ENCODE measurements at regions not wholly inside any gene's neighbourhood (a gene's known extent, or its start where the extent isn't known, plus 50 kb on each side); places are given as distances from the start of the nearest gene placed in this dataset.

DNA sequence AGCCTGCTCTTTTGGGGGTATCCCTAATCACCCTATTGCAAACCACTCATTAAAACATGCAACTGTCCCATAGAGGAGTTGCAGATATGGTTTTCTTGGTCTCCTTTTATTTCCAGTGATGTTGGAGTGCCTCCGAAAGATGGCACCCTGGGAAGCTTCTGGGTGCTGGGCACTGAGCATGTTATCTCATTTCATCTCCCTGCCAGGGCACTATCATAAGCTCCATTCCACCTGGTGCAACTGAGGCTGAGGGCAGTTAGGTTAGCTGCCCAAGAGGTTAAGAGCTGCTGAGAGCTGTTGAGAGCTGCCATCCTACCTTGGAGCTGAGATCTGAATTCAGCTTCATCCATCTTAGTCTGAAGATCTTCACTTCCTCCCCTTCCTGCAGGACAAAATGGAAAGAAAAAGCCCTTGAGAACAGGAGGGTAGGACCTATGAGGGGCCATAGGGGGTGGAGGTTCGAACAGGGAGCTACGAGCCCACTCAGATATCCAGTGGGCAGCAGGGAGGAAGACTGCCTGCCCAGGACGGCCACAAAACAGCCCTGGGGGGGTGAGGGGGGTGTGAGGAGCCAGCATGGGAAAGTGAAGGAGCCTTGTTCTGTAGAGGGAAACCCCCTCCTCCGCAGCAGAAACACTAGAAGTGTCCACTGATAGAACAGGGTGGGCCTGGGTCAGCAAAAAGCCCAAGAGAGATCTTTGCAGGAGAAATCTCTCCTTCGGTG is 202.5 kb downstream of the ZFP36L2 start:
- in situ Hi-C loops (cut with HindIII; ENCODE audit: low sequenced_read_pairs): no loop called here

GRCh38 chr2:43022896-43023295 is 203.5 kb downstream of the ZFP36L2 start:
- in situ Hi-C loops (cut with HindIII; ENCODE audit: low sequenced_read_pairs): no loop called here

DNA sequence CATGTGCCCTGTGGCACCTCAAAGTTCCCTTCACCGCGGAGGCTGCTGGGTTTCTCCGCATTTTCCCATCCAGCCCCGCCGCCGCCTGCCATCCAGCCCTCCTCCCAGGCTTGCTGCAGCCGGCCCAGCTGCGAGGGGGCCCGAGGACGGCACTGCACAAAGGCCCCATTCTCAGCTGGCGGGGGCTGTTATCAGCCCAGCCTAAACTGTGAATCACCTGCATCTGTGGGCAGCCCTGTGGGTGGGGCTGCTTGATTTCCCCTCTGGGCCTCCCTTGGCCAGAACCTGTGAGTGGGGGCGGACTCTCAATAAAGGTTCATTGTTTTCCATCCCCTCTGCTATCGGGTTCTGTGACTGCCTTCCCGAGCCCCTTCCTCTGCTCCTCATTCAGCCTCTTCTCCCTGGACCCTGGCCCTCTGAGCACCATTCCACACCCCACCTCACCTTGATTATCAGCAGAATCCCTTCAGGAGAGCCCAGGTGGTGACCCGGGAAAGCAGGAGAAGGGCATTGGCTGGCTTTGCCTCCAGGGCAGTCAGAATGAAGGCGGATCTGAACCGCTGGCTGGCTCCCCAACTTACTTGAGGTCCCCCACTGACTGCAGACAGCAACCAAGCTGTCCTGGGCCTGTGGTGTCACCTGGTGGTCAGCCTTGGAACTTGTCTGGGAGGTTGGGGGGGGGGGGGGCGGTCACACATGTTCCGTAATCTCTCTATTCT is 204.5 kb downstream of the ZFP36L2 start:
- in situ Hi-C loops (cut with HindIII; ENCODE audit: low sequenced_read_pairs): no loop called here

GRCh38 chr2:43020990-43021669 is 205.3 kb downstream of the ZFP36L2 start:
- in situ Hi-C loops (cut with HindIII; ENCODE audit: low sequenced_read_pairs): no loop called here

DNA sequence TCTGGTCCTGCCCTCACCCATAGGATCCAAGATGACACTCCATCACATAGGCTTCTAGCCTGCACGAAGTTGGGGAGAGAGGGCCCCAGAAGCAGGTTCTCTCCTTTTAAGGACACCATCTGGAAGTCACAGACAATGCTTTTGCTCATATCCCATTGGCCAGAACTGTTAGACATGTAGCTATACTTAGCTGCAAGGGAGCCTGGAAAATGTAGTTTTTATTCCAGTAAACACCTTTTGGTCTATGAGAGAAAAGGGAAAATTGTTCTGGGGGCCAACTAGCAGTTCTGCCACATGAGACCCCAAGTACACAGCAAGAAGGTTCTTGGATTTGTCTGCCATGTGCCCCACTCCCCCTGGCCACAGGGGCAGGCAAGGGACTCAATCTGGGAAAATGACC is 206.1 kb downstream of the ZFP36L2 start:
- in situ Hi-C loops (cut with HindIII; ENCODE audit: low sequenced_read_pairs): no loop called here

GRCh38 chr2:43019536-43020183 is 206.7 kb downstream of the ZFP36L2 start:
- in situ Hi-C loops (cut with HindIII; ENCODE audit: low sequenced_read_pairs): no loop called here

DNA sequence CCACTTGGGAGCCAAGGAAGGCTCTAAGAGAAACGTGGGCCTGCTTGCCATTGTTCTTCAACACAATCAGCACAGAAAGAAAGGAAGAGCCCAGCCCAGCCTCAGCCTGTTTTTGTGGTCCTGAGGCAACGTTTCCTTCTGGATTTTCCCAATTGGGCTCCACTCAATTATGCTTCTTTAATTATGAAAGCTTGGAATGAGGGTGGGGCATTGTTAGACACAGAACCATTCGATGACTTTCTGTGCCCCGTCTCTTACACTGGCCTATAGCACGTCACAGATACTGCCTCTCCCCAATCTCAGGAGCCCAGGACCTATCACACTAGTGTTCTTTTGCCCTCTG is 207.4 kb downstream of the ZFP36L2 start:
- in situ Hi-C loops (cut with HindIII; ENCODE audit: low sequenced_read_pairs): no loop called here

- in situ Hi-C loops (cut with HindIII; ENCODE audit: low sequenced_read_pairs): no loop called here
Observed at GRCh38 chr2:43018179-43019024, 208.0 kb downstream of the ZFP36L2 start.

DNA sequence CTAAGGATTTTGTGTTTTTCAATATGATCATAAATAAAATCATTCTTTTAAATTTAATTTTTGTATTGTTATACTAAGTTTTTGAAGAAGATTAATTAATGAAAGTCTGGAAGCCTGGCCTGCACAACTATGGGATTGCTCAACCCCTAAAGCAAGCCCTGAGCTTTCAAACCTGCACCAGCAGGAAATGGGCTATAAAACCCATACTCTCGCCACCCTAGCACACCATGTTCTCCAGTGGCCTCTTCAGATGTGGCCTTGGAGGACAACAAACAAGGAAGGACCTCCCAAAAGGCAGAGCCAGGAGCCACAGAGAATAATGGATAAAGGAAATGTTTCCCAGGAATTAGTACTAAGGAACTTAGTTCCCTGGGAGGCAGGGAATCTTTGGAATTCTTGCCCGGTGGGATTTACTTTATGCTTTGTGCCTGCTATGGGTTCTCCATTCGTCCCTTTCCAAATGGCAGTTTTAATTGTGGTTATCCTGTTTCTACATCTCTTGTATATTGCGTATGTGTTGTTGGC is 212.5 kb downstream of the ZFP36L2 start:
- in situ Hi-C loops (cut with HindIII; ENCODE audit: low sequenced_read_pairs): no loop called here

- in situ Hi-C loops (cut with HindIII; ENCODE audit: low sequenced_read_pairs): no loop called here
Observed at GRCh38 chr2:43012966-43013365, 213.4 kb downstream of the ZFP36L2 start.

GRCh38 chr2:43011158-43011491 is 215.3 kb downstream of the ZFP36L2 start:
- in situ Hi-C loops (cut with HindIII; ENCODE audit: low sequenced_read_pairs): no loop called here

GRCh38 chr2:43010438-43011157 is 215.8 kb downstream of the ZFP36L2 start:
- in situ Hi-C loops (cut with HindIII; ENCODE audit: low sequenced_read_pairs): no loop called here

DNA sequence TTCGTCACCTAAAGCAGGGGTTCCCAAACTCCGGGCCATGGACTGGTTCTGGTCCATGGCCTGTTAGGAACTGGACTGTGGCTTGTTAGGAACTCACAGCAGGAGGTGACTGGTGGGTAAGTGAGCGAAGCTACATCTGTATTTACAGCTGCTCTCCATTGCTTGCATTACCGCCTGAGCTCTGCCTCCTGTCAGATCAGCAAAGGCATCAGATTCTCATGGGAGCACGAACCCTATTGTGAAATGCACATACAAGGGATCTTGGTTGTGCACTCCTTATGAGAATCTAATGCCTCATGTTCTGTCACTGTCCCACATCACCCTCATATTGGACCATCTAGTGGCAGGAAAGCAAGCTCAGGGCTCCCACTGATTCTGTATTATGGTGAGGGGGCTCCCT is 217.0 kb downstream of the ZFP36L2 start:
- in situ Hi-C loops (cut with HindIII; ENCODE audit: low sequenced_read_pairs): loop anchor here (5.0 kb wide), 1 partner anchor 67 kb away; no protein-coding TSS in a partner anchor

GRCh38 chr2:43008388-43008787 is 216.0 kb upstream of the HAAO start:
- in situ Hi-C loops (cut with HindIII; ENCODE audit: low sequenced_read_pairs): loop anchor here (5.0 kb wide), 1 partner anchor 66 kb away; no protein-coding TSS in a partner anchor

DNA sequence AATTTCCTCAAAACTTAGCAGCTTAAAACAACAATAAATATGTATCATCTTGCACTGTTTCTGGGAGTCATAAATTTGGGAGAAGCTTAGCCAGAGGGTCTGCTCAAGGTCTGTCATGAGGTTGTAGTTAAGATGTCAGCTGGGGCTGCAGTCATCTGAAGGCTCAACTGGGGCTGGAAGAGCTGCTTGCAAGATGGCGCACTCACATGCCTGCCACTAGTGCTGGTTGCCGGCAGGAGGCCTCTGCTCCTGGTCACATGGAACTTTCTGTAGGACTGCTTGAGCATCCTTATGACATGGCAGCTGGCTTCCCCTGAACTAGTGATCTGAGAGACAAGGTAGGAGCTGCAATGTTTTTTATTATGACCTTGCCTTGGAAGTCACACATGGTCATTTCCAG is 215.5 kb upstream of the HAAO start:
- in situ Hi-C loops (cut with HindIII; ENCODE audit: low sequenced_read_pairs): loop anchor here (5.0 kb wide), 1 partner anchor 66 kb away; no protein-coding TSS in a partner anchor

DNA sequence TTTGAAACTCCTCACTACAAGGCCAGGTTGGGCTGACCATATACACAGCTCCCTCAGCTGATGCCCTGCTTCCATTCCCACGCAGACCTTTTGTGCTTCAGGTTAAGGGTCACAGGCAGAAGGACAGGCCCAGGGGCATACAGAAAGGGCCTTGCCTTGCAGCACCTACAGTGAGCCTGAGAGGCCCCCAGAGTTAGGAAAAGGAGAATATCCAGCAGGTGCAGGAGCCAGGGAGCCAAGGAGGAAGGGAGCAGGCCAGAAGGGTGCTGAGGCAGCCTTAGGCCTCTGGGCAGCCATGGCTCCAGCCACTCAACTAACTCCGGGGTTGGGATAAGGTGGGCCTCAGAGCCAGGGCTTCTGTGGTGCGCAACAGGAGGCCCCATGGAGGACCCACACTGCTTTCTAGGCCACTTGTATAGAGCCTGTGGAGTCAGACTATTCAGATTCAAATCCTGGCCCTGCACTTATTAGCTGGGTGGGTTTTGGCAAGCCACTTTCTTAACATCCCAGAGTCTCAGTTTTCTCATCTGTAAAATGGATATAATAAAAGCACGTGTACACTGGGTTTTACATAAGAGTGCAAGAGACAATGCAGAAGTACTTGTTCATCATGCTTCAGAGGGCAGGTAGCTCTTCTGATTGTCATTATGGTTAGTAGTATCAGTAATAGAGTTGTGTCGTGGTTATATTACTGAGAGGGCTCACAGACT is 214.6 kb upstream of the HAAO start:
- in situ Hi-C loops (cut with HindIII; ENCODE audit: low sequenced_read_pairs): loop anchor here (5.0 kb wide), 1 partner anchor 65 kb away; no protein-coding TSS in a partner anchor

- in situ Hi-C loops (cut with HindIII; ENCODE audit: low sequenced_read_pairs): loop anchor here (5.0 kb wide), 1 partner anchor 64 kb away; no protein-coding TSS in a partner anchor
Observed at GRCh38 chr2:43005975-43006833, 213.8 kb upstream of the HAAO start.
